H1 (cell line): ENCODE measurements at regions not wholly inside any gene's neighbourhood (a gene's known extent, or its start where the extent isn't known, plus 50 kb on each side); places are given as distances from the start of the nearest gene placed in this dataset.

Source experiments
- ATF2 ChIP-seq: IDR thresholded peaks from 2 replicates; pipeline ENCODE4 v1.6.1; 2012; ENCODE audit warnings: low read length, inconsistent platforms
- CEBPB ChIP-seq: IDR thresholded peaks from 2 replicates; pipeline ENCODE4 v1.6.1; 2012; ENCODE audit warnings: low read depth, low read length
- CTCF ChIP-seq, 3 experiments: IDR thresholded peaks; 1 replicate in 2 of 3; 2 replicates in 1 of 3; pipeline versions ENCODE4 v1.5.1 to v1.6.1; 2011; ENCODE audit warnings: low read length in 3 of 3, mild to moderate bottlenecking in 3 of 3, inconsistent platforms in 2 of 3, low read depth in 1 of 3, moderate library complexity in 1 of 3; ENCODE audit not compliant: insufficient read depth in 1 of 3; ENCODE audit errors: control extremely low read depth in 1 of 3
- EZH2 ChIP-seq: fragments of 200-600 bp; sonication (generic); IDR thresholded peaks from 2 replicates; pipeline ENCODE4 v1.7.1; 2012; ENCODE audit warnings: low read depth, mild to moderate bottlenecking, moderate library complexity, low read length, inconsistent platforms; ENCODE audit not compliant: severe bottlenecking
- MAX ChIP-seq: IDR thresholded peaks from 2 replicates; pipeline ENCODE4 v1.6.1; 2012; ENCODE audit warnings: inconsistent platforms
- POLR2A ChIP-seq, 2 experiments: IDR thresholded peaks; 1 replicate in 1 of 2; 2 replicates in 1 of 2; pipeline ENCODE4 v1.6.1; 2011; ENCODE audit warnings: low read depth in 2 of 2, low read length in 2 of 2, mild to moderate bottlenecking in 2 of 2; ENCODE audit errors: control extremely low read depth in 1 of 2
- POLR2AphosphoS5 ChIP-seq: IDR thresholded peaks from 2 replicates; pipeline ENCODE4 v1.6.1; 2011; ENCODE audit warnings: low read depth, low read length
- RAD21 ChIP-seq, 2 experiments: IDR thresholded peaks in 1 of 2; conservative IDR thresholded peaks in 1 of 2; 2 replicates each; pipeline ENCODE4 v1.6.1; 2011; ENCODE audit warnings: low read depth in 2 of 2, low read length in 2 of 2, improper control_type of control experiment in 1 of 2, inconsistent platforms in 1 of 2, mild to moderate bottlenecking in 1 of 2, moderate library complexity in 1 of 2
- SP1 ChIP-seq: IDR thresholded peaks from 2 replicates; pipeline ENCODE4 v1.6.1; 2011; ENCODE audit warnings: low read depth, low read length
- YY1 ChIP-seq: IDR thresholded peaks from 2 replicates; pipeline ENCODE4 v1.6.1; 2011; ENCODE audit warnings: low read depth, mild to moderate bottlenecking, low read length
- TF ChIP-seq, protein P1 (sequence below): IDR thresholded peaks from 2 replicates; pipeline ENCODE4 v1.6.1; 2011; ENCODE audit warnings: low read length, improper control_type of control experiment

DNA sequence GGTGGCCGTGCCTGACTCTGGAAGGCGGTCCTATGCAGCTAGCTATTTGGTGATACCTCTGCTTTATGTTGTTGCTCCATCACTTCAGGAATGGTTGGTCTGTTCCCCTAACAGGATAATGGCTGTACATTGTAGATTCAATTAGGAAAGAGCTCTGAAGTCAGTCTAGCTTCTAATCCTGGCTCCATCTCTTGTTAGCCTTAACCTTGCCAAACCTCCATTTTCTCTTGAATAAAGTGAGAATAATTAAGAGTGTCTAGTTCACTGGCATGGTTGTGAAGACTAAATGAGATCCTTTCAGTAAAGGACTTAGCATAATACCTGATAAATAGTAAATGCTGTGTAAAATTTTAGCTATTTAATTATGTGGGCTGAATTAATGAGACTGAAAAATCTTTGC lies 262.5 kb upstream of the ARHGAP20 start:
- no peak for TF ChIP-seq POLR2A (IDR thresholded peaks at IDR 0.05; ENCODE audit: control extremely low read depth in 1 of 2, low read depth in 2 of 2, low read length in 2 of 2)
- no peak for TF ChIP-seq POLR2AphosphoS5
- TF ChIP-seq, protein P1, sequence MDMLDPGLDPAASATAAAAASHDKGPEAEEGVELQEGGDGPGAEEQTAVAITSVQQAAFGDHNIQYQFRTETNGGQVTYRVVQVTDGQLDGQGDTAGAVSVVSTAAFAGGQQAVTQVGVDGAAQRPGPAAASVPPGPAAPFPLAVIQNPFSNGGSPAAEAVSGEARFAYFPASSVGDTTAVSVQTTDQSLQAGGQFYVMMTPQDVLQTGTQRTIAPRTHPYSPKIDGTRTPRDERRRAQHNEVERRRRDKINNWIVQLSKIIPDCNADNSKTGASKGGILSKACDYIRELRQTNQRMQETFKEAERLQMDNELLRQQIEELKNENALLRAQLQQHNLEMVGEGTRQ, result no peak
- no peak for TF ChIP-seq EZH2
- no peak for TF ChIP-seq YY1
- no peak for TF ChIP-seq MAX
- TF ChIP-seq RAD21 (IDR thresholded peaks at IDR 0.05 in 1 of 2, conservative IDR thresholded peaks at IDR 0.05 in 1 of 2; ENCODE audit: low read depth in 2 of 2, low read length in 2 of 2), result no peak
- no peak for TF ChIP-seq CTCF (IDR thresholded peaks at IDR 0.05; ENCODE audit: control extremely low read depth in 1 of 3, insufficient read depth in 1 of 3, low read depth in 1 of 3, low read length in 3 of 3)
- TF ChIP-seq SP1, result no peak
- TF ChIP-seq ATF2, result no peak
- TF ChIP-seq CEBPB, result no peak
